ENCODE measurements at regions not wholly inside any gene's neighbourhood (a gene's known extent, or its start where the extent isn't known, plus 50 kb on each side); places are given as distances from the start of the nearest gene placed in this dataset.

DNA sequence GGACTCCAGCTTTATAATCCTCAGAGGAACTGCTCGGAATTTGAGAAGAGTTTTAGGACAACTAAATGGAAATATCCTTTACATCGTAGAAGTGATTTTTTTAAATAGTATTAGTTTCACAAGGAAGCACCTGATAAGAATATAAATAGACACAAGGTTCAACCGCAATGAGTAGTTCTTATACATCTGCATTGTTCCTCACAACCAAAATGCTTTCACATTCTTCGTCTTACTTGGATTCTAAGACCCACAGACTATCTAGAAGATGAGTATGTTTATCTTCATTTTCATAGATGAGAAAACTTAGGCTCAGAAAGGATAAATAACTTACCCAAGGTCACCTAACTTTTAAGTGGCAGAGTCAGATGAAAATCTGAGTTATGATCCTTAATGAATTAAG is 469.0 kb downstream of the GALC start:
- no peak for DNase-seq (ENCODE audit: low read depth)

DNA sequence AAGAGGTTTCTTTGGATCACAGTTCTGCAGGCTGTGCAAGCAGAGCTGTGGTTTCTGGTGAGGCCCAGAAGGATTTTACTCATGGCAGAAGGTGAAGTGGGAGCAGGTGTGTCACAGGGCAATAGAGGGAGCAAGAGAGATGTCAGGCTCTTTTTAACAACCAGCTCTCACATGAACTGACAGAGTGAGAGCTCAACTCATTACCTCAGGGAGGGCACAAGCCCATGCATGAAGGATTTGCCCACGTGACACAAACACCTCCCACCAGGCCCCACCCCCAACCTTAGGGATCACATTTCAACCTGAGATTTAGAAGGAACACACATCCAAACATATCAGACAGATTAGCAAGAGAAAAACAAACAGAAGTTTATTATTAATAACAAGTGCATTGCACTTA is 470.4 kb downstream of the GALC start:
- peak; percentile 6 for DNase-seq (ENCODE audit: low read depth)

DNA sequence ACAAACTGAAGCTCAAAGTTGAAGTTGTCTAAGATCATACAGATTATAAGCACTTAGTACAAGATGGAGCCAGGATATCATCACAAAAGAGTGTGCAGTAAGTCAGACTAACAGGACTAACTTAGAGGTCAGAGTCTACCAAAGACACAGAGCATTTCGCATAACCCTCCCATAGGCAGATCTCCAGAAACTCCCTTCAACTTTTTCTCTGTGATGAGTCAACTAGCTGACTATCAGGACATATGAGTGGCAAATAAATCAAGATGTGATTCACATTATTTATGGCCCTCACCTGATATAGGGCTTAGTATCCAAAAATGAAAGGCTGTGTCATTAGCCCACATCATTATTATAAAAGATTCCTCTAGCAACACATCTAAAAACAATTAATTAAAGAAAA is 484.6 kb downstream of the GALC start:
- DNase-seq (ENCODE audit: low read depth), result no peak

DNA sequence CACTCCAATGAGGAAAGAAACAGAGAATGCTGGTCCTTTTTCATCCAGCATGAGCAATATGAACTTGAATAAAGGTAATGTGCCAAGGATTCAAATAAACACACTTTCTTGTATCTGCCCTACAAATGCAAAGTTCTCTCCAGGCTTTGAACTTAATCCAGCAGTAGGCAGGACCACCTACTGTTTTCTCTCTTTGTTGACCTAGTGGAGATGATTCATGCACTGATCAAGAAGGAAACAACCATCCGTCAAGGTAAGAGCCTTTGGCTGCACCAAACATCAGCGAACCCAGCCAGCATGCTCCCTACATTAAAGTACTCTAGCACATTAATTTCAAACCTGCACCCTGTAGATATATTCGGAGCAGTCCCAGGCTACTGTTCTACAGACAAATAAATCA is 489.3 kb downstream of the GALC start:
- DNase-seq (ENCODE audit: low read depth), result no peak

DNA sequence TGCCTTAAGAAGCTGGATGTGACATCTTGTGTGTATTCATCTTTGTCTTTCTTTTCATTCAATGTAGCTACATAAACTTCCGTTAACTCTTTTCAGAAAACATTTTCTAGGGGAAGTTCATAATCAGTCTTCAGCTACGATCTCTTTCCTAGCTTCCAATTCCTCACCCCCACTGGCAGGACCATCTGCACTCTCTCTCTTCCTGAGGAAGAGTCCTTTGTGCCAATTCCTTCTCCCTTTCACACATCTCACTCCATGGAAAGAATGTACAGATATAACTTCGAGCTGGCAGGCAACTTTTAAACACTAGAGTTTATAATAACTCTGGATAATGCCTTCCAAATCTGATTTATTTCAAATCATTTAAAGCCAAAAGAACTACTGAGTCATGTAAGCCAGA is 495.7 kb downstream of the GALC start:
- DNase-seq (ENCODE audit: low read depth), result no peak

DNA sequence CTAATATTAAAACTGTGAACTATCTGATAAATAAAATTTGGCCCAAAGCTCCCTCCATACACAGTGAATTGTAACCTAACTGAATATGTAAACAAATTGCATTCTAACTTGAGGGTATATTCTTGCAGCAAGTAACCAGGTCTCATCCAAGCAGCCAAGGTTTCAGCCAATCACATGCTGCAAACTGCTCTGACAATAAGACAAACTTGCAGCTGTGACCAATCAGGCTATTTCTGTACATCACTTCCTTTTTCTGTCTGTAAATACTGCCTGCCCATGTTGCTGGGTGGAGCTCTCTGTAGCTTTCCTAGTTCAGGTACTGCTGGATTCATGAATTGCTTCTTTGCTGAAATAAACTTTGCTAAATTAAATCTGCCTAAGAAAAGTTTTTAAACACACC is 499.0 kb downstream of the GALC start:
- DNase-seq (ENCODE audit: low read depth), result no peak

DNA sequence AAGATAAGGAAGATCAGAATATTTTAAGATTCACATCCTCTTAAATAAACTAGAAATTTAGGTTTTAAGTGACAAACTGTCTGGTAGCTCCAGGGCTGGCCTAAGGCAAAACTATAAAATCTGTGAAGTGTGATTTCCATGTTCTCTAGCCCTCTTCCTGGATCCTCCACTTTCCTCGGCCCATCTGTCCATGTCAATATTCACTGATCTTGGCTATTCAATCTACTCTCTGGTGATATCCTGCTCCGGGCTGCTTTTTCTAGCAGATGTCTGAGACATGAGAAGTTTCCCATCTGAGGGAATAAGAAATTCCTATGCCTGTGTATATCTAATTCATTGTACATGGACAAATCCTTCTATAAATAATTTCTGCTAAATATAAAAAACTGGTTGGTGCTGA is 500.4 kb downstream of the GALC start:
- no peak for DNase-seq (ENCODE audit: low read depth)

DNA sequence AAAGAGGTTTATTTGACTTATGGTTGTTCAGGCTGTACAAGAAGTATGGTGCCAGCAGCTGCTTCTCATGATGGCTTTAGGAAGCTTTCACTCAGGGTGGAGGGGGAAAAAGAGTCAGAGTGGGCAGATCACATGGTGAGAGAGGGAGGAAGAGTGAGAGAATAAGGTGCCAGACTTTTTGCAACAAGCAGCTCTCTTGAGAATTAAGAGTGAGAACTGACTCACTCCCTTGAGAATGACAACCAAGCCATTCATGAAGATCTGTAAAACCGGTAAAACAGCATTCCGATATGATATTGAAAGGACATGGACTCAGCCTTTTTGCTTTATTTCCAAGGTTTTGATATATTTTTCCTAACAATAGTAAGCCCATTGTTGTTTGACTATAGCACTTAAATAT is 501.2 kb downstream of the GALC start:
- peak; percentile 18 for DNase-seq (ENCODE audit: low read depth)

DNA sequence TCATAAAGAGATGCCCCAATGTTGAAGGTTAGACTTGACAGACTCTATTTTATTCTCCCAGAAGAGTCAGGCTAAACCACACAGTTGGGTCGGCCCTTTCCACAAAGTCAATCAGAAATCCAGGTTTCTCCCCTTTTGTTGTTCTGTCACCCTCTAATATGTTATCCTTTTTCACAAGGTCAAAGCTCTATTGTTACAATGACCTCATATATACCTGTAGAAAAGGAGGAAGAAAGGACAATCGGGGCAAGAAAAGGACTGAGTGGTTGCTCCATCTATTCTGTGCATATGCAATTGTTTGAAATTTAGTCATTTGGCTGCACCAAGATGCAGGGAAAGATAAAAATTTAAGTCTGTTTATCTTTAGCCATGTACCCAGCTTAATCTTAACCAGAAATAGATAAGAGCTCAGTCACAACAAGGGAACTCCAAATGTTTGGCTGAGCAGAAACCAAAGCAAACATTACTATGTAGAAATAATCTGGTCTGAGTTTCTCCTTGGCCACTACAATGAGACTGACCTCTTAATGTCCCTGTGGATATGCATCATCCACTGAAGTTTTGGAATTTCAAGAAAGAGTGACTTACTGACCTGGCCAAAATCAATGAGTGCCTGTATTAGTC is 503.7 kb downstream of the GALC start:
- no peak for DNase-seq (ENCODE audit: low read depth)

DNA sequence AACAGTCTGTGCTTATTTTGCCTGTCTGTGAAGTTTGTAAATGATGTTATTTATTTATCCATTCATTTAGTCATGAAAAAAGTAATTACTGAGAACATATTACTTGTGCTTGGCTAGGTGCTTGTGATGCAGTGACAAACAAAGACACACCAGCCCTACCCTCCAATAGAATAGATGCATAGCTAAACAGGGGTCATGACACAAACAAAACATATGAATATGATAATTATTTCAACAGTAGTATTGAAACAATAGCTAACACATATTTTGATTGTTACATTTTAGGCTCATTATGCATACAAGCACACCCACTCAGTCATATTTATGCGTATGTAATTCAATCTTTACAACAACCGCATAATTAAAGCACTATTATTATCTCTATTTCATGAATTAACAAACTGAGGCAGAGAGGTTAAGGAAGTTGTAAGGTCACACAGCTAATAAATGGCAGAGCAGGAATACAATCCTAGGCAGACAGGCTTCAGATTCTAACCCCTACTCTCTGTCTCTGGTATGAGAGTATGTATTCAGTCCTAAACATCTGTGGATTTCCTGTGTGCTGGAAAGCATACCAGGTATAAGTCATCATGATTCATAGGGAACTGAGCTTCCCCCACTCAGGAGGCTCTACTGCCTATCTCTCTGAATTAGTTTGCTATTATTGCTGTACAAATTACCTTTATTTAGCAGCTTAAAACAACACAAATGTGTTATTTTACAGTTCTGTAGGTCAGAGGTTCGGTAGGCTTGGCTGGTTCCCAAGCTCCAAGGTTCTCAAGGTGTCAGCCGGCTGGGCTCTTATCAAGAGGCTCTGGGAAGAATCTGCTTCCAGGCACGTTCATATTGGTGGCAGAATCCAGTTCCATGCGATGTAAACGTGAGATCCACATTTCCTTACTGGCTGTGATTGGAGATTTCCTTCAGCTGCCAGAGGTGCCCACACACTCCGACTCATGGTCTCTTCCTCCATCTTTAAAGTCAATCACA is 509.4 kb downstream of the GALC start:
- peak; percentile 50 for DNase-seq (ENCODE audit: low read depth)

DNA sequence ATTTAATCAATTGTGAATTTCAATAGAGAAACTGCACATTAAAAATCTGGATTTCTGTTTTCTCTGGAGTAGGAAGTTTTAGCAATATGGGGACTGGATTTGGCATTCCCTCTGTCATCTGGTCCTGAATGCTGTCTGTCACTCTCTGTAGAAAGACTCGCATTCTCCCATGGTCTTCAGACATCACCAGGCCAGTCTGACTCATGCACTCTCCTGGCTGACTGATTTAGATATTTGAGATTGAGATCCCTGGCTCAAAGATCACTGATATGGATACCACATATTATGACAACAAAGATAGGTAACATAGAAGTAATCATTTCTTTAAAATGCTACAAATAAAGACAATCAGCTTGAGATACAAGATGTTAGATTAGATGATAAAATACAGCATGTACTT is 524.5 kb downstream of the GALC start:
- peak; percentile 11 for DNase-seq (ENCODE audit: low read depth)

DNA sequence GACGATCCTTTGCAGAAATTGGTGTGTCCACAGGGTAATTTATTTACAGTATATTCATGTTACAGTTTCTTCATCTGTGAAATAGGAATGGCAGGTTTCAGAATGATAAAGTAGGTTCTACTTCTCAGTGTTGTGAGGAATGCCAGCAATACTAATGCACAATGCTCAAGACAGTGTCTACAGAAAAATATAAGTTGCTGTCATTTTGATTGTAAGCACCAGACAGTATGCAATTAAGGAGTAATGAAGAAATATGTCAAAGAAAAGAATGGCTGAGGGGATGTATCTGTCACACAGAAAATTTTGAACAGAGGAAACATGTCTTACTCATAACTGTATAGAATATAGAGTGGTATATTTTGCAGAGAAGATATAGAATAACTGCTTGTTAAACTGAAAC is 525.4 kb downstream of the GALC start:
- no peak for DNase-seq (ENCODE audit: low read depth)

DNA sequence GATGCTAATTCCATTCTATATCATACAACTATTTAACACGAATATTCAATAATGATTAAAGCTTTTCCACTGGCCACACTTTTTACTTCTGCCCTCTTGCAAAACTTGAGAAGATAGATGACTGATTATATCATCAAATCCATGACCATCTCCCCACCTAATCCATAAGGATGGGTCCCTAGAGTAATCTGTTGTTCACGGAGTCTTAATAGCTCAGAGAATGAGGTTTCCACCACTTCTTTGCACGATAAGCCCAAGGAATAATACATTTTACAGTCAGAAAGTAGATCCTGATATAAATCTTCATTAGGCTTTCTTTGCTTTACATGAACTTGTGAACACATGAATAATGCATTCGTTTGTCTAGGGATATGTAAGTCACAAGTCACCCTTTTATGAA is 527.2 kb downstream of the GALC start:
- DNase-seq (ENCODE audit: low read depth), result no peak

DNA sequence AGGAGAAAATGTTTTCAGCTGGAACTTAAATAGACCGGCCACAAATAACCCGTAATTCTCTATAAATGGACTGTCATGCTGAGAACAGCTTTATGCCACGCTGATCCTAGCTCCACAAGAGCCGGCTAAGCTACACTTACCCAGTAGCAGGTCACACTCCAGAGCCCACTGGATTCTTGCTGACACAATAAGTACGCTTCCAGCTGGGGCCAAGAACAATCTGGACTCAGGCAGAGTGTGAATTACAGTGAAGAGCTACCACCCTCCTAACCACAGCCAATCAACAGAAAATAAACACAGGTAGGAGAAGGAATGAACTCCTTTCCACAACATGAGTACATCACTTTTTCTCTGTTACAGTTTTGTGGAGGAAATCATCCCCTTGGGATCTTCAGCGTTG is 531.3 kb downstream of the GALC start:
- DNase-seq (ENCODE audit: low read depth), result peak; percentile 68

DNA sequence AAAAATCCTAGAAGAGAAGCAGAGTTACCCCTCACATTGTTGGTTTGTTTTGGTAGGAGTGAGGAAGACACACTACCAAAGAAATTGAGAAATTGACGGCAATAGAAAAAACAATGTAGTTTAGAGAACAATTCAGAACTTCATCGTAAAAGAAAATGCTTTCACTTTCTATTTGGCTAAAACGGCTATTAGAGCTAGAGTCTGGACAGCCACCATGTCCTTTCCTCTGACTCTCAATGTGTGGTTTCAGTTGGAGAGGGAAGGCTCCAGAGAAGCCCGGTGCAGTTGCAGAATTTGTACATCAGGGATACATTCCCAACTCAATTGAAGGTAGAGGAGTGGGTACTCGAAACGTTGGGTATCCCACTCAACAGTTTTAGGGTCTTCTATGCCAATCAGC is 535.3 kb downstream of the GALC start:
- DNase-seq (ENCODE audit: low read depth), result no peak

DNA sequence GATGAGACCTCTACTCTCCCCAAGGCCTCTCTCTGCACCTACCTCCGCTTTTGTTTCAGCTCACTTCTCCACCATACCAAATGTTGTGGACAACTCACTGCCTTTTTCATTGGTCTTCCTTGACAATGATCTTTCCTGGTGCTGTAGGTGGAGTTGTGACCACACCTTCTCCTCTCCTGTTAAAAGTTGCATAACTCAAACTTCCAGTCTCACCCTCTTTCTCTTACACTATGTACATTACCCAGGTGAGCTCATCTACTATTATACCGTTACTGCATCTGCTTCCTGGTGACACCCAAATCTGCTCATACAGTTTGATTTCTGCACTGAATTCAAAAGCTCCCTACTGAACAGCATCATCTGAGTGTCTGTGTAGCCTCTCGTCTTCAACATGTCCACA is 542.8 kb downstream of the GALC start:
- DNase-seq (ENCODE audit: low read depth), result no peak

DNA sequence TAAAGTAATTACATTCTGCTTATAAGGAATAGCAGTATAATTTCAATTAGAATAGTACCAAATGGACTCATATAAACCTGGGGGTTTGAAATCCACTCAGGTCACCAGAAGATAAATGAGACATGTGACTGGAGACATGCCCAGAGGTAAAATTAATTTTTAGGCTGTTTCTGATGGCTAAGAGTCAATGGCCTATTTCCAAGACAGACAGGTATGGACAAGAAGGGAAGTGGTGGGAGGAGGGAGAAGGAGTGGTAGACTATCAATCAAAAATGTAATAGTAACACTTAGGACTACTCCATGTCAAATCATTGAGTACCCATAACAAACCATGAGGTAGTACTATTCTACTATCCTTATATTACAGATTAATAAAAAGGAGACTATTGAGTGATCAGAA is 544.0 kb downstream of the GALC start:
- no peak for DNase-seq (ENCODE audit: low read depth)

DNA sequence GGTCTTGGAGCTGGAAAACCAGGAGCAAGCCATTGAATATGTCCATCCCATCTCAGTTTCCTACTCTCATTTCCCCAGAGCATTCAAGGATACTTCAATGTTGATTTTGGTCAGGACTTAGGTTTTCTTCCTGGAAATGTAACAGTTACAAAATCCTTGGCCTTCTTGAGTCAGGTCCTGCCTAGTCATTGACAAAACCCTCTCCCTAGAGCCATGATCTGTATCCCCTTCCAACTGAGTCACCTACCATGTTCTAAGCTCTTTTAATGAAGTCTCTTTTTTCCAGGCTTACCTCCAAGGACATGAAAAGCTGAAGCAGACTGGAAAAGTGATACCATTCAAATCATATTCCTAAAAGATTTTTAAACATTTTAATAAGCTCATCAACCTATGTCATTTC is 549.2 kb downstream of the GALC start:
- DNase-seq (ENCODE audit: low read depth), result peak; percentile 11

DNA sequence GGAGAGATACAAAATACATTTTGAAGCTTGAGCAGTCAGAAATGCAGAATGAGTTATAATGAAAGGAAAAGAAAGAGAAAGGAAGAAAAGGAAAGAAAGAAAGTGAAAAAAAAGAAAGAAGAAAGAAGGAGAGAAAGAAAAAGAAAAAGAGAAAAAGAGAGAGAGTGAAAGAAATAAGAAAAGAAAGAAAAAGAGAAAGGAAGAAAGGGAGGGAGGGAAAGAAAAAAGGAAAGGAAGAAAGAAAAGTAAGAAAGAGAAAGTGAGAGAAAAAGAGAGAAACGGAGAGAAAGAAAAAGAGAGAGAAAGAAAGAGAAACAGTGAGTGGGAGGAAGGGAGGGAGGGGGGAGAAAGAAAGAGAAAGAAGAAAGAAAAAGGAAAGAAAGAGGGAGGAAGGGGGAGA is 549.9 kb downstream of the GALC start:
- no peak for DNase-seq (ENCODE audit: low read depth)

DNA sequence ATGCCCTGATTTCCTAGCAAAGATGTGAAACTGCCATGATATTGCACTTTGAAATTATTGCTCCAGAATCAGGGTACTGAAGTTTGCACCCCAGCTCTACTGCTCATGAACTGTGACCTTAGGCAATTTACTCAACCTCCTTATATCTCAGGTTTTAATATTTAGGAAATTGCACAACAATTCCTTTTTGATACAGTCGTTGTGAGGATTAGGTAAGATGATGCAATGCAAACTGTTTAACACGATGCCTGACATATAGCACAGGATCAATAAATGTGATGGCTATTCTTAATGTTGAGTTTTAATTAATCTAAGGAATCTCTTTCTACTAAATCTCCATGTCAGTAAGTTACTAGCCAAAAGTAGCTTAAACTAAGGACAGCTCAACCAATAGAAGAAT is 555.8 kb downstream of the GALC start:
- no peak for DNase-seq (ENCODE audit: low read depth)

DNA sequence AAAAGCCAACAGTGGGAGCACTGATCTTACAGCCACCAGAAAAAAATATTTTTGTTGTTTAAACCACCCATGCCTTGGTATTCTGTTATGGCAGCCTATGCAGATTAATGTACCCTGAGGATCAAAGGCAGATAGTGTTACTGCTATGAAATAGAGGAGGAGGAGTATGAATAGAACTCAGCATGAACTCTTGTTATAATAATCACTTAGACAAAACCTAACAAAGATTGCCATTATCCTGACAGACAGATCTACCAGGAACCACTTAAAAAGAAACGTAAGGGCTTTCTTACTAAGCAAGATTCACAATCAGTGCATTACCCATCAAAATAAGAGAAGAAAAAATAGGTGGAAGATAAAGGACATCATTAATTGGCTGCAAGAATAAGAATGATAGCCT is 558.3 kb downstream of the GALC start:
- no peak for DNase-seq (ENCODE audit: low read depth)

DNA sequence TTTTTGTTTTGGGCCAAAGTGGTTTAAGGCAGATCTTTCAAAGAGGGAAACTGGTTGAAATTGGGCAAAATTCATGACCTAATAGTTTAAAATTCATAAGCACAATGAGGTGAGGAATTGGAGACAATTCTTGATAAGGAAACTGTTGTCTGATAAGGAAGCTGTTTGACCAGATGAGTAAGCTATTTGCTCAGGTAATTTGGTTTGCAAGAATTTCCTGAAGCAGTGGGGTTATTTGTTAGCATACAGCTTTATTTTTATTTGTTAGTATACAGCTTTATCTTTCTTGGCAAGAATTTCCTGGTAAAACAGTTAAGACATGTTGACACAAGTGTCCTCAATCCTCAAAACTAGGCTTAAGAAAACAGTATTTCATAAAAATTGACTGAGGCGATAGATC is 559.0 kb downstream of the GALC start:
- no peak for DNase-seq (ENCODE audit: low read depth)

DNA sequence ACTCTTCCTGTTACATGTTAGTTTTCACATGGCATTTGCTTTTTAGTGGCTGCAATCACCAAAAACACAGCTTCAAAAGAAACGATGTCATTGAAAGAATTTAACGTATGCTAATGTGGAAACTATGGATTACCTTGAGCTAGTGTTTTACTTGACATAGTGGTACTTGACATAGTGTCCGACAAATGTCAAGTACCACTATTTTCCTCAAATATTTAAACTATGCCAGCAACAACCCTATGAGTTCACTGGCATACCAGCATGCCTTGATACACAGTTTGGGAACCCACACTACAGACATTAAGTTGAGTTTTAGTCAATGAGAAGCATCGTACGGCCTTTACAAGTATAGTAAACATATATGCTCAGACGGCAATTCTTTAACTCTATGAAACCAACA is 560.3 kb downstream of the GALC start:
- no peak for DNase-seq (ENCODE audit: low read depth)

DNA sequence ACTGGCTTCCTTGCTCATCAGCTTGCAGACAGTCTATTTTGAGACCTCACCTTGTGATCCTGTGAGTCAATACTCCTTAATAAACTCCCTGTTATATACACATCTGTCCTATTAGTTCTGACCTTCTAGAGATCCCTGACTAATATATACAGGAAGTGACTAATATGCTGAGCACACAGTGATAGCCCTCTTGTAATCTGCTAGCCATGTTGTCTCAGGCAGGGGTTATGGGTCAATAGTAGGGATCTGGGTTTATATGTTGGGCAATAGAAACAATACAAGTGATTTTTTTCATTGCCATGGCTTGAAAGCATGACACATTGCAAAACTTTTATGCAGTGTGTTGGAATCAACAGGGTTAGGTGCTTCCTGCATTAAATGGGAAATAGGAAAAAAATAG is 562.2 kb downstream of the GALC start:
- peak; percentile 69 for DNase-seq (ENCODE audit: low read depth)

Measured in renal cortical epithelial cell (primary cell).